ENCODE measurements at regions not wholly inside any gene's neighbourhood (a gene's known extent, or its start where the extent isn't known, plus 50 kb on each side); places are given as distances from the start of the nearest gene placed in this dataset.

DNA sequence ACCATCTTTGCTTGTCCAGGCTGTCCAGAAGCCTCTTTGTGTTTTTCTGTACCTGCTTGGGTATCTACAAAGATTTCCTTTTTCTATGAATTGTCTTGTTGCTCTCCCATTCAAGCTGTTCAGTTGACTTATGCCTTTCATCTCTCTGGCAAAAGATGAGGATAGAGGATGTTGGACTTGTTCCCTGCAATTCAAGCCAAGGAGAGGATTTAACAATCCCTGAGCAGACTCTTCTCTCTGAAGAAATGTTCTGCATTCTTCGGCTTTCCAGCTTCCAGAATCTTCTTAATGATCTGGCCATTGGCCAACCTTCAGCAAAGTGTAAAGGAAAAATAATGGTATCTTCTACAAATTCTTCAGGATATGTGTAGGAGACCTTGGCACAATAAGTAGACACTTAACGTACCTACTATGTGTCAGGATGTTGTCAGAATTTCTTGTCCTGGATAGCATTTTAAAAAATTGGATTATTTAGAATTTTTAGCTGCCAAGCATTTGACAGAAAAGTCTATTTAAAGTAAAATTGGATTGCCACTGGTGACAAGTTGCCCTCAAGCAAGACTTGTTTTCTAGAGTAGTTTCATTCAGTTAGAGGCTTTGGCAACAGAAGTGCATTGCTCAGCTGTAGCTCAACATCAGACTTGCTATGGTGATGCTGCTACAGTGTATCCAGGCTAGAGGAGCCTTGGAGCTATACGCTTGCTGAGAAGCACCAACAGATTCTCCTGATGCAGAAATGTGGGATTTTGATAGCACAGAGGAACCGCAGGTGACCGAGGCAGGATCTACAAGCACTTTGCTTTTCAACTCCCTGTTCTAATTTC is 455.7 kb downstream of the SUCLA2 start:
- TF ChIP-seq EZH2phosphoT487 (IDR thresholded peaks at IDR 0.05; ENCODE audit: borderline replicate concordance), result no peak
- TF ChIP-seq, protein P1, sequence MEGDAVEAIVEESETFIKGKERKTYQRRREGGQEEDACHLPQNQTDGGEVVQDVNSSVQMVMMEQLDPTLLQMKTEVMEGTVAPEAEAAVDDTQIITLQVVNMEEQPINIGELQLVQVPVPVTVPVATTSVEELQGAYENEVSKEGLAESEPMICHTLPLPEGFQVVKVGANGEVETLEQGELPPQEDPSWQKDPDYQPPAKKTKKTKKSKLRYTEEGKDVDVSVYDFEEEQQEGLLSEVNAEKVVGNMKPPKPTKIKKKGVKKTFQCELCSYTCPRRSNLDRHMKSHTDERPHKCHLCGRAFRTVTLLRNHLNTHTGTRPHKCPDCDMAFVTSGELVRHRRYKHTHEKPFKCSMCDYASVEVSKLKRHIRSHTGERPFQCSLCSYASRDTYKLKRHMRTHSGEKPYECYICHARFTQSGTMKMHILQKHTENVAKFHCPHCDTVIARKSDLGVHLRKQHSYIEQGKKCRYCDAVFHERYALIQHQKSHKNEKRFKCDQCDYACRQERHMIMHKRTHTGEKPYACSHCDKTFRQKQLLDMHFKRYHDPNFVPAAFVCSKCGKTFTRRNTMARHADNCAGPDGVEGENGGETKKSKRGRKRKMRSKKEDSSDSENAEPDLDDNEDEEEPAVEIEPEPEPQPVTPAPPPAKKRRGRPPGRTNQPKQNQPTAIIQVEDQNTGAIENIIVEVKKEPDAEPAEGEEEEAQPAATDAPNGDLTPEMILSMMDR (conservative IDR thresholded peaks at IDR 0.05; ENCODE audit: low read length), result no peak

All from Loucy (cell line).